Hematopoietic multipotent progenitor cell (in vitro differentiated cells): ENCODE measurements at regions not wholly inside any gene's neighbourhood (a gene's known extent, or its start where the extent isn't known, plus 50 kb on each side); places are given as distances from the start of the nearest gene placed in this dataset.

Experiments used
- DNase-seq, 3 donors: peaks; one replicate each; pipeline ENCODE4 v3.0.0-alpha.2; 2011 to 2015; ENCODE audit warnings: low read depth in 2 of 3, low spot score in 2 of 3

GRCh38 chr10:31647861-31648260, 280.8 kb downstream of the ARHGAP12 start:
- no peak for DNase-seq

DNA sequence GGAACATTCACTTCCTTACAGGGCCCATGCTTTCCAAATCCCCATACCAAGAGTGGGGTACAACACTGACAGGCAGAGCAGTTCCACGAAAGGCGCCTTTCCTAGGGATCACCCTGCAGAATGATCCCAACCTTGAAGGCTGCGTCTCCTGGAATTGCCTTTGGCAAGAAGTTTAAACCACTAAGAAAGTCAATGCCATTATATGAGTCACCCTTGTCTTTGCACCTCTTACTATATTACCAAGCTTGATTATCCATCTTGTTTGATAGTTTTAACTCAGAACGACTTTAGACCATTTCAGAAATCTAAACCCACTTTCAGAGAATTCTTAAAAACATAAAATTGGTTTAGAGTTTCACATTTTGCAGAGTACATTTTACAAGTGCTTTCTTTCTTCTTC, 282.1 kb downstream of the ARHGAP12 start:
- no peak for DNase-seq

- no peak for DNase-seq
These were observed 282.8 kb downstream of the ARHGAP12 start for GRCh38 chr10:31645786-31646185.

- no peak for DNase-seq
These were observed 283.5 kb downstream of the ARHGAP12 start for GRCh38 chr10:31644931-31645633.

DNA sequence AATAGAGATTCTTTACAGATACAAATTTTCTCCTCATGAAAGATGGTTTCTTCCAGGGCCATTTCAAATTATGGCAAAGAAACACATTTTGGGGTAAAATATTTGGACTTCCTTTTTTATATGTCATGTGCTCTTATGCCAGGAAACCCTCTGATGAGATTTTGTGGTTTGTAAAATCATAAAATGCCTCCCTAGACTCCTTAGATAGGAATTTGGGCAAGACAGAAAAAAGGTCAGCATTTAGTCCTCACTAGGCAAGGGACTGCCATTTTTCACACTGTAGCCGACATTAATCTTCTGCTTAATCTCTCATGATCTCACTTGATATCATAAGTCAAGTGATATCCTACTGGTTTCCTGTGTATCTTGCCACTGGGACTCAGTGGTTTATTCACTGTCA, 286.4 kb downstream of the ARHGAP12 start:
- peak in 1 of 3 donors; percentile 8 for DNase-seq

DNA sequence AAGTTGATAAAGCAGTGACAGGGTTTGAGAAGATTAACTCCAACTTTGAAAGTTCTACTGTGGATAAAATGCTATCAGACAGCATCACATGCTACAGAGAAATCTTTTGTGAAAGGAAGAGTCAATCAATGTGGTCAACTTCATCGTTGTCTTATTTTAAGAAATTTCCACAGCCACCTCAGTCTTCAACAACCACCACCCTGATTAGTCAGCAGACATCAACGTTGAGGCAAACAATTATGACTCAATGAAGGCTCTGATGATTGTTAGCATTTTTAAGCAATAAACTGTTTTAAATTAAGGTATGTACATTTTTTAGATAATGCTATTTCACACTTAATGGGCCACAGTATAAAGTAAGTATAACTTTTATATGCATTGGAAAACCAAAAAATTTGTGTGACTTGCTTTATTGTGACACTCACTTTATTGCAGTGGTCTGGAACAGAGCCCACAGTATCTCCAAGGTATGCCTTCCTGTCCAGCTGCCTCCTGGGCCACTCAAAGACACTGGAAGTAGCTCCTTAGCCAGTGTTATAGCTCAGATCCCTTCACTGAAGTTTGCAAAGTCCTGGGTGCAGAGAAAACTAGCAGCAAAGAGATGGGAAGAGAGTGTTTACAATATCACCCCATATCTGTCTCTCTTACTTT, 293.1 kb downstream of the ARHGAP12 start:
- DNase-seq: no peak

DNA sequence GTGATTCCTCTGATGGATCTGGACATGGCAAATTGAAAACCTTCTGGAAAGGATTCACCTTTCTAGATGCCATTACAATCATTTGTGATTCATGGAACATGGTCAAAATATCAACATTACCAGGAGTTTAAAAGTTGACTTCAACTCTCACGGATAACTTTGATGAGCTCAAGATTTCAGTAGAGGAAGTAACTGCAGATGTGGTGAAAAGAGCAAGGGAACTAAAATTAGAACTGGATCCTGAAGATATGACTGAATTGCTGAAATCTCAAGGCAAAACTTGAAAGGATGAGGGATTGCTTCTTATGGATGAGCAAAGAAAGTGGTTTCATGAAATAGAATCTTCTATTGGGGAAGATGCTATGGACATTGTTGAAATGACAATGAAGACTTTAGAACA, 293.6 kb downstream of the ARHGAP12 start:
- no peak for DNase-seq

GRCh38 chr10:31630861-31631567, 297.6 kb downstream of the ARHGAP12 start:
- no peak for DNase-seq

GRCh38 chr10:31625566-31625965, 303.1 kb downstream of the ARHGAP12 start:
- DNase-seq: no peak

GRCh38 chr10:31624611-31625010, 304.0 kb downstream of the ARHGAP12 start:
- DNase-seq: no peak

GRCh38 chr10:31623947-31624346, 304.7 kb downstream of the ARHGAP12 start:
- DNase-seq: no peak

DNA sequence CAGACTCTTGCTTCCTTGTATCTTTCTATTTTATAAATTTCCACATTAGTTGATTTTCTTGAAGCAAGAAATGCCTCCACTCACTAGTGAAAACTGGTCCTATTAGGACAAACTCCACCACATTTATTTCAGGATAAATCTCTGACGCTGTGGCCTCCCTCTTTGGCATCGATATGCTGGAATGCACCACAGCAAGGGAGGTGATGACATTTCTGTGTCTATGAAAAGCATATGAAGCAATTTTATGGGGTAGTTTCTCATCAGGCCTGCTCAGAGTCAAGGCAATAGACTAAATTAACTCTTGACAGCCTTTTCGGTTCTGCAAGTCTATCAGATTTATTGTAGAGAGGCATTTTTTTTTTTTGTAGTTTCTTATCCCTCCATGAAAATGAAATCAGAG, 304.4 kb downstream of the ZEB1 start:
- DNase-seq: no peak

DNA sequence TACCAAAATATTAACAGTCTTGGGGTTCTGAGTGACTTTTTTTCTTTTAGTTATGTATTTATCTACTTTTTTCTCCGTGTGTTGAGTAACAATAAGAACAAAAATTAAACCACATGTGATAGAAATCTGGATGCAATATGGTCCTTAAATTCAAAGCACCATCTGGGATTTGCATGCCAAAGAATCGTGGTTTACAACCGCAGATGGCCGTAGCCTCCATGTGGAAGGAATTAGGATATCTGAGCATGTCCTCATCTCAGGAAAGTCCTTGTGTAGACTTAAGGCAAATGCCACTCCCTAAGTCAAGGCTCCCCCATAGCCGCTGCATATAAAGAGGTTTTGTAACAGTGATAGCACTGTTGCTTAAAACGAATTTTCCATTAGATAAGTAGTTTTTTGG, 304.0 kb downstream of the ZEB1 start:
- no peak for DNase-seq

DNA sequence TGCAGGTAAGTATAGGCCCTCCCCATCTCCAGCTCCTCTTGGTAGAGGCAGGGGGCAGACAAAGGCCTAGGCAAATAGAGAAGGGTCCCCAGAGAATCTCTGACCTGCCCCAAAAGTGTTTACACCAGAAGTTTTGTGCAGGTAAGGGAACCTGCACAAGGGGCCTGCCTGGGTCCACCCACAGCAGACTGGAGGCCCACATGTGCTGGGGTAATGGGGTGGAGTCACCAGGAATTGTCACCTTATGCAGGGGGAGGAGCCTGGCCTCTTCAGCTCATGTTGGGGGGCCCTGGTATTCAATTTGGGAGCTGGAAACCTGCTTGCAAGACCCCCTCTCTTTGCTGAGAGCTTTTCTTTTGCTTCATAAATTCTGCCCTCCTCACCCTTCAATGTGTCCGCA, 302.7 kb downstream of the ZEB1 start:
- DNase-seq: no peak

GRCh38 chr10:31620226-31621151, 301.5 kb downstream of the ZEB1 start:
- DNase-seq: no peak

DNA sequence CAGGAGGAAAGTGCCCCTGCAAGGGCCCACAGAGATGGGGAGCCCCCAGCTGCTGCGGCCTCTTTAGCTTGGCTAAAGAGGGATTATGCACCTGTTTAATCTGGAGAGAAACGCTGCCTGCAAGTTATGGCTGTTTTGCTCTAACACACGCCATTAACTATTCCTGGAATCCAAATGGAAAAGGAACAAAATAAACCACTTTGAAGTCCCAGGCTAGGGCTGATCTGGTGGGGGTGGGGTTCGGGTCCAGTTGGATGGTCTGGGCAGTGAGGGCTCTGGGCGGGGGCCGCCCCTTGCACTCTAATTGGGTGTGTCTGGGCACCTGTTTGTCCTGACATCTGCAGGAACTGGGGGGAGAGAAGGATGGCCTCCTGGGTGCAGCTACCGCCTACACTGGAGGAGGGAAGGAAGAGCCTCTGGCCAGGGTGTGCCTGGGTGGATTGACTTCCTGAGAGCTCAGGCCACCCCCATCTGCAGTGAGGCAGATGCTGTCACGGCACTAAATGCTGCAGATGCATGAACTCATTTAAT, 300.6 kb downstream of the ZEB1 start:
- DNase-seq: no peak

DNA sequence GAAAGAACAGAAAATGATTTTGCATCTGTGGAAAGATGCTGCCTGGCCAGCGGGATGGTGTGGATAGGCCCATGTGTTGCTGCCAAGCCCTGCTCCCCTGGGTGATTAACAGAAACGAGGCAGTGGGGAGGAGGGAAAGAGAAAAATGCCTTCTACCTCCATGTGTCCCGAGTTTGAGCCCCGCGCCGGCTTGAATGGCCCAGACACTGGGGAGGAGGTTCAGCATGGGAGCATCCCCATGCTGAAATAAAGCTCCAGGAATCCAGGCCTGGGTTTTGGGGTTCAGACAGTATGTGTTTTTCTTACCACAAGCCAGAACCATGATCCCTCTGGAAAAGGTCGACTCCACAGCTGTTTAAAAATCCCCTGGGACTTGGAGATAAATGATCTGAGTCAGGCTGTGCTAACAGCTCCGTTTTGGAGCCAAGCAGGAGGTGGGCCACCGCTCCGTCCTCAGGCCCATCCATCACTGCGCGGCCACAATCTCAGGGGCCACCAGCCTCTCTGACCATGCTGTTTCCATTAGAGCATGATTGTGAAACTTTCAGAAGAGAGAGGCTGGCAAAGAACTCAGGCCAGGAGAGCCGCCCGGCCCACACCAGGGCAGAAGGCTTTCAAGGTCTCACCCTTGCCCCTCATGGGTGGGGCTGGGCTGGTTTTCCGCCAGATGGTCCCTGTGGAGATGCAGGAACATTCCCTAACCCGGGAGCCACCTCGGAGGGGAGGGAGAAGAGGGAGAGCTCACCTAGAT, 299.7 kb downstream of the ZEB1 start:
- DNase-seq: no peak

DNA sequence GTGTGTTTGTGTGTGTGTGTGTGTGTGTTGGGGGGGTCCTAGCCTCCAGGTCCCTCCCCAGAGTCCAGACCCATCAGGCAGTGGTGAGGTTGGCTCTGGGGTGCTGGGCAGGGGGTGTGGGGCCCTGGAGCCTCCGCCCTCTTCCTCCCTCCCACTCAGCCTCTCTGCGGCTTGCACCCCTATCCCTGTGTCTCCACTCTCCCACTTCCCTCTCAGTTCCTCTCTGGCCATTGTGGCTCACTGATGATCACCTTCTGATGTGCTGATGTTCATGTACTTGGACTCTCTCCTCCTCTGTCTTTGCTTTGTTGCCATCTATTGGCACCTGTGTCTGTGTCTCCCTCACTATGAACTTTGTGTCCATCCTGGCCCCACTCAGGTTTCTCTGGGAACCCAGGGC, 298.7 kb downstream of the ZEB1 start:
- no peak for DNase-seq

GRCh38 chr10:31617133-31617532, 298.1 kb downstream of the ZEB1 start:
- no peak for DNase-seq

DNA sequence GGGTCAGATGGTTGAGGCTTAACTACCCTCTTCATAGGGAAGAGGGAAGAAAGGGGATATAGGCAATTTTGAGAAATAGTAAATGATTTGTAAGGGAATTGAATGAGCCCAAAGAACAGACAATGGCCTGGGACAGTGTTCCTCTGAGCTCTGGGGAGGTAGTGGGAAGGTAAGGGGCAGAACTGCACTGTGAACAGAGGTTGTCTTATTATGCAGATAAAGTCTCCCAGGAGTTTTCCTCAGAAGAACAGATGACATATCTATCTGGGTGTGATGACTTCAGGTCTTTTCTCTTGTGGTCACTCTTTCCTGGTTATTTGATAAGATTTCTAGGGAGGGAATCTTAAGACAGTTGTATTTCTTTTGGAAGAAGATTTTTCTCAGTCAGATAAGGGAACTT, 296.1 kb downstream of the ZEB1 start:
- no peak for DNase-seq
